Muscle of arm (tissue), 1 donor: ENCODE measurements at regions not wholly inside any gene's neighbourhood (a gene's known extent, or its start where the extent isn't known, plus 50 kb on each side); places are given as distances from the start of the nearest gene placed in this dataset.
A peak's percentile ranks its signal among the peaks of the same experiment; 100 is the strongest.

Experiments
- DNase-seq: peaks from one replicate; pipeline ENCODE4 v3.0.0-alpha.2; 2013

DNA sequence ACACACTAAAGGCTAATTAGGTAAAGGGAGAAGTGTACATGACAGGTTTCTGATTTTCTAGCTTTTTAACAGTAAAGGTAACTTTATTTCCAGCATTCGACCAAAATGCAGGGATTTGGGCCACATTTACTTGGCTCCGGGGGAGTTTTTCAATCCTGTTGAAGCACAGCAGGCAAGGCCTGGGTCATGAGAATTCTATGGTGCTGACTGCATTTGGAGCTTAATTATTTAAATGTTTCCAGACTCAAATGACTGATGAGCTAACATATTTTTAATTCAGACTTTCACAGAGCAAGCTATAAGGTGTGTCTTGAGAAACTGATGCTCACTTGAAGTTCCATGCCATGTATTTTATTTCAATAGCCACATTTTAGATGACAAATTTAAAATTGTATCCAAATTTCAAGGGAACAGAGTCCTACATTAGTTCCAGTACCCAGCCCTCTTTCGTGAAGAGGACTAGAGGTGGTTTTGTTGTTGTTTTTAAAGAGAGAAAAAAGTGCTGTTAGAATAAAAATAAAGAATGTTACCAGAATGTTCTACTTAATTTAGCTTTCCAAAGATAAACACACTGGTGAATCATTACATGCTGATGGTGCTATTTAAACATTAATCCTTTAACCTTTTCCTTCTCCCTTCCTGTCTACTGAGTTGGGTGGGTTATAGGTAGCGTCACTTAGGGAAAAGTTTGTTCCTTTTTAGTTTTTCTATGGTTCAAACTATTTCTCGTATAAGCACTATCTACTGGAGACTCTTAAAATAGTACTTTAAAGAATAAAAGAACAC is 82.3 kb upstream of the PHACTR2 start:
- DNase-seq = no peak

DNA sequence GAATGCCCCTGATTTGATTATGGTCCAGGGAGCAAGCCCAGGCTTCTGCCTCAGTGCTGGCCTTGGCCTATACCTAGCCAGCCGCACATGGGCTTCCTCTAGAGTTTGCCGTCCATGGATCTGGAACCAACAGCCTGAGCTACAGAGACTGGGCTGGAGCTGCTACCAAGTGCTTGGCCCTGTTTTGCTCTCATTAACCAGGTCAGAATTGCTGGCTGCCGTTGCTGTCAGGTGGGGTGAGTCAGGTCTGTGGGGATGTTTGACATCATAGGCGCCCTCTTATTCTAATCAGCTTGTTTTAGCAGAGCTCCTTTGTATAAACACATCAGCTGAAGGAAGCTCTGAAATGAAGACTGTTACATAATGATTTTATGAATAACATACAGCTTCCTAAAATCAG is 83.1 kb upstream of the PHACTR2 start:
- DNase-seq = no peak

- no peak for DNase-seq
Measured at GRCh38 chr6:143592335-143592734, 80.8 kb upstream of the FUCA2 start.

GRCh38 chr6:143591441-143591840 is 79.9 kb upstream of the FUCA2 start:
- no peak for DNase-seq

DNA sequence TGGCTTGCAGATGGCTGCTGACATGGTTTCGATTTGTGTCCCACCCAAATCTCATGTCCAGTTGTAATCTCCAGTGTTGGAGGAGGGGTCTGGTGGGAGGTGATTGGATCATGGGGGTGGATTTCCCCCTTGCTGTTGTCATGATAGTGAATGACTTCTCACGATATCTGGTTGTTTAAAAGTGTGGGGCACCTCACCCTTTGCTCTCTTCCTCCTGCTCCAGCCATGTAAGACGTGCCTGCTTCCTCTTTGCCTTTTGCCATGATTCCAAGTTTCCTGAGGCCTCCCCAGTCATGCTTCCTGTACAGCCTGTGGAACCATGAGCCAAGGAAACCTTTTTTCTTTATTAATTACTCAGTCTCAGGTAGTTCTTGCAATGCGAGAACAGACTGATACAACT is 77.6 kb upstream of the FUCA2 start:
- no peak for DNase-seq

- no peak for DNase-seq
Measured at GRCh38 chr6:143586557-143586956, 75.0 kb upstream of the FUCA2 start.

- peak; percentile 43 for DNase-seq
Measured at GRCh38 chr6:143585716-143586115, 74.2 kb upstream of the FUCA2 start.

DNA sequence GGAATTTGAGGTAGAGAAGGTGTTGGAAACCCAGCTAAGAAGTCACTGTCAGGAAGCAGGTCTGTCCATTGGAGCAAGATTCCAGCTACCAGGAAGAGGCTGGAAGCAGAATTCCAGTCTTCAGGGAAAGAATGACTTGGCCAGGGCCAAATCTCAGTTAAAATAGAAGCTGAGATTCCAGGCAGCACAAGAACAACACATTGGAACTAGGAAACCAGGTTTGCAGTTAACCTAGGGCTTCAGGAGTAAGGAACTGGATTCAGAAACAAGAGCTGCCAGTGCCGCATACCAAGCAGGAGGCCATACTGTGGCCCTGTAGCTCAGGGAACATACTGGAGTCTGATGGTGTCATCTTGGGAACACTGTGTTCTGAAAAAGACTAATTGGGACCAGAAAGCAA is 73.7 kb upstream of the FUCA2 start:
- no peak for DNase-seq

DNA sequence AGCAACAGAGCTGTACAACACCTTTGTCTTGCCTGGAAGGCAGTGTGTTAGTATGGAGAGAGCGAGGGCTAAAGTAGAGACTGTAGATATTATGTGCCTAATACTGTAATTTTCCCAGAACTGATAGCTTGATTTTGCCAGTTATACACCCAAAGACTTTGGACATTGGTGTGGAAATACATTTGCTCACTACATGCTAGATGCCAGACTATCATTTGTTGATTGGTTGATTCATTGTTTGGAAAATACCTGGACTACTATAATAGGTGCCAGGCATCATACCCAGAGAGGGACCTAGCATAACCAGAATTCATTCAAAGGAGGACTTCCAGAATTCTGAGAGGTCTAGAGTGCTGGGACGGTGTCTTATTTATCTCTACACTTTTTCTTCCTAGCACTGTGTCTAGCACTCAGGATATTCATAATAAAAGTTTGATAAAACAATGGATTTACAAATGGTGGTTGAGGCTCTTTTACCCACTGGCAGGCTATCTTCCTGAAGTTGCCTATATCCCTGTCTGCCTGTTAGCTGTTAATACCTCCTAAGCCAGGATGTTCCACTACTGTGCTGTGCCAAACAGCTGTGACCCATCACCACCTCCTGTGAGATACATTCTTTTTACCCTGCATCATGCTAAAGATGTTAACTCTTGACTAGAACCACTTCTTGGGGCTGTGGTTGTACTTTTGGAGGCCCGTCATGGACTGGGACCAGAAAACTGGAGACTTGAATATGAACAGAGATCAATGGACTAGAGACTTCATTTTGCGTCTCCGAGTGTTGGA is 72.2 kb upstream of the FUCA2 start:
- peak; percentile 82 for DNase-seq

GRCh38 chr6:143581835-143582480 is 70.4 kb upstream of the FUCA2 start:
- DNase-seq = no peak

DNA sequence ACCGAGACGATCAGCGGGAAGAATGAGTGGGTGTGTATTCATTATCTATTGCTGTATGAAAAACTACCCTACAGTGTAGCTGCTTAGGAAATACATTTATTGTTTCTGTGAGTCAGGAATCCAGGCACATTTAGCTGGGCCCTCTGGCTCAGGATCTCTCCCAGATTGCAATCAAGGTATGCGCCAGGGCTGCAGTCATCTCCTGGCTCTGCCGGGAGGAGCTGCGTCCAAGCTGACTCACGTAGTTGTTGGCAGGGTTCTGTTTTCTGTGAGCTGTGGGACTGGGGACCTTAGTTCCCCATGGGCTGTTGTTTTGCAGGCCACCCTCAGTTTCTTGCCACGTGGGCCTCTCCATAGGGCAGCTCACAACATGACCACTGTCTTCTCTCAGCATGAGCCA is 68.2 kb upstream of the FUCA2 start:
- peak; percentile 88 for DNase-seq

GRCh38 chr6:143578054-143578453 is 66.5 kb upstream of the FUCA2 start:
- DNase-seq = no peak

DNA sequence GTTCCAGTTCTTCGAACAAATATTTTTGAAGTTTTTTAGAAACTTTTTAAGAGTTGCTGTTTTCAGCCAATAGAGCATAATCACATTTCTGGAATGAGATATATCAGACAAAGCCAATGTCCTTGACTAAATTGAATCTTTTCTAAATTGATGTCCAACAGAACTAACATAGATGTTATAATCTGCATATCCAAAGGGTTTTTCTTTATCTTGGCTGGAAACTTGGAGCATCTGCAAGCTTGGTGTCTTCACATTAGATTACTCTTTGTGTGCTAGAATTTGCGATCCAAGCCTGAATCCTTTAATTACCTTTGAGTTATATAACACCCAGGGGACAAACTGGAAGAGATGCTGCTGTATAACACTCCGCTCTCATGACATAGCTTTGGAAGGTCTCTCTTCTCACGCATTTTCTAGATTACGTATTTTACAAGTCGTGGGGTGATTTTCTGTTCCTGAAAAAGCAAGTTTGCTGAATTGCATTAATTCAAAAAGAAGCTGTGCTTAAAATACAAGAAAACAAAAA is 64.4 kb upstream of the FUCA2 start:
- peak; percentile 92 for DNase-seq

DNA sequence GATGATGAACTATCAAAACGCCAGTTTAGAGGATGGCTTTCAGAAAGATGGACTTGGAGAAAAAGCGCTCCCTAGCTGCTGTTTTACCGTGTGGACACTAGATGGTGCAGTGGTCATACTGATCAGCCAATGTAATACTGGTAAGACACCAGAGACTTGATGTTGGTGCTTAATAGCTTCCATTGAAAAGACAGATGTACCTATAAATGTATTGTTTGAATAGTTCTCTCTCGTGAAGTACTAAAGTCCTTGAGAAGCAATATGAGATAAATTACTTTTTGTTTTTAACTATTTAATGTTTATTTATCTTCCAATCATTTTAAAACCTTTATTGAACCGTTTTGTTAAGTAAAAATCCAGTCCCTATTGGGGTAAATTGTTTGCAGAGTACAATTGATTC is 63.9 kb upstream of the FUCA2 start:
- peak; percentile 91 for DNase-seq

DNA sequence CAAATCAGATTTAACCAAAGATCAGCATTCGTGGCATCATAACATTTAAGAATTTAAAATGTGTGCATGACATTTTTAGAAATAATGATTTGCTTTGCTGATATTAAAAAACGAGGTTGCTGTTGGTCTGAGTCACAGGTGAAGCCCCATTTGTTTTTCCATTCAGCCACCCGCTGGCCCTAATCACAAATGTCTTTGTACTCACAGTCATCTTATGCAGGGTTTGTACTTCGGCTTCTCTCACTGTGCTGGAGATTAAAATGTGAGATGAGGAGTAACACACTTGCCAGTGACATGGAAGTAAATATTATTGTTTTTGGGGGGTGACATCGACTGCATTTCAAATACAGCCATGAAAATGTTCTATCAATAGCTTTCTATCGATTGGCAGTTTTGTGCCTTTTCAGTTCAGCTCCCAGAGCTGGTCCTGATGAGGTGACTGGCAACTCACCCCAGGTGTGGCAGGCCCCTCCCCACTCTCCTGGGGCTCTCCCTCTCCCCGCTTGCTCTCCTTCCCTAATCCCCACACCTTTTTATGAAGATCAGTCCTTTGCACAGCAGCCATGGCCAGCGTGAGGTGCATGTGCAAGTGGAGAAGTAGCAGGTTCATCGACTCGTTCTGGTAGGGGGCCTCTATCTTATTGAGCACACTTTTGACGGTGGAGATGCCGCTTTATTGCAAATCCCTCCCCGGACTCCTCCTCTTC is 58.8 kb upstream of the FUCA2 start:
- no peak for DNase-seq

GRCh38 chr6:143569040-143569439 is 57.5 kb upstream of the FUCA2 start:
- no peak for DNase-seq

GRCh38 chr6:143564484-143565017 is 53.0 kb upstream of the FUCA2 start:
- DNase-seq = no peak

GRCh38 chr6:143562143-143562542 is 50.6 kb upstream of the FUCA2 start:
- DNase-seq = no peak
